PC-9 (cell line): ENCODE measurements at regions not wholly inside any gene's neighbourhood (a gene's known extent, or its start where the extent isn't known, plus 50 kb on each side); places are given as distances from the start of the nearest gene placed in this dataset.

ENCODE experiments used
- CTCF ChIP-seq: fragments of 200-600 bp; sonication (generic); conservative IDR thresholded peaks from 2 replicates; pipeline ENCODE4 v1.6.1; 2017; ENCODE audit warnings: mixed run types, antibody characterized with exemption, mild to moderate bottlenecking, moderate library complexity
- EZH2 ChIP-seq: fragments of 200-600 bp; sonication (generic); IDR thresholded peaks from 2 replicates; pipeline ENCODE4 v1.8.0; 2017; ENCODE audit warnings: antibody characterized with exemption, low read depth

- TF ChIP-seq CTCF (no peak), EZH2 (no peak)
Observed at GRCh38 chr5:89445106-89445745, 562.2 kb upstream of the MEF2C start.
